Epithelial cell of proximal tubule (primary cell): ENCODE measurements at regions not wholly inside any gene's neighbourhood (a gene's known extent, or its start where the extent isn't known, plus 50 kb on each side); places are given as distances from the start of the nearest gene placed in this dataset.

Experiments used
- DNase-seq: peaks from one replicate; pipeline ENCODE4 v3.0.0-alpha.2; 2011; ENCODE audit warnings: low read depth
- H3K4me3 ChIP-seq: 2 replicates; pipeline ENCODE4 v1.5.1; 2011; ENCODE audit warnings: low read depth, mild to moderate bottlenecking, low read length
- TF ChIP-seq, protein P1 (sequence below): conservative IDR thresholded peaks from 2 replicates; pipeline ENCODE4 v1.5.1; 2012; ENCODE audit warnings: low read depth, mild to moderate bottlenecking, low read length

DNA sequence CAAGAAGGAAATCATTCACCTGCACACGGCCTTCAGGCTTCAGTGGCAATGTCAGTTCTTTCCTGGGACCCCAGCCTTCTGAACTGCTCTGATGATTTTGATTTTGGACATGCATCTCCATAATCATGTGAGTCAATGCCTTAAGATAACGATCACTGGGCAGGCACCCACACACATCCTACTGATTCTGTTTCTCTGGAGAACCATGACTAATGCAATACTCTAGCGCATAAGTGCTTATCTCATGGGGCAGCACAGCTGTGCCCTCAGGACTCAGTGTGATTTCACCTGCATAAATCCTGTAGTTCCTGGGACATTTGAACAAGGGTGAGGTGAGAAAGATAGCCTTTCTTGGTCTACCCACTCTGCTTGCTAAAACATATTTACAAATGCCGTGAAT is 144.6 kb downstream of the AKAIN1 start:
- TF ChIP-seq, protein P1, sequence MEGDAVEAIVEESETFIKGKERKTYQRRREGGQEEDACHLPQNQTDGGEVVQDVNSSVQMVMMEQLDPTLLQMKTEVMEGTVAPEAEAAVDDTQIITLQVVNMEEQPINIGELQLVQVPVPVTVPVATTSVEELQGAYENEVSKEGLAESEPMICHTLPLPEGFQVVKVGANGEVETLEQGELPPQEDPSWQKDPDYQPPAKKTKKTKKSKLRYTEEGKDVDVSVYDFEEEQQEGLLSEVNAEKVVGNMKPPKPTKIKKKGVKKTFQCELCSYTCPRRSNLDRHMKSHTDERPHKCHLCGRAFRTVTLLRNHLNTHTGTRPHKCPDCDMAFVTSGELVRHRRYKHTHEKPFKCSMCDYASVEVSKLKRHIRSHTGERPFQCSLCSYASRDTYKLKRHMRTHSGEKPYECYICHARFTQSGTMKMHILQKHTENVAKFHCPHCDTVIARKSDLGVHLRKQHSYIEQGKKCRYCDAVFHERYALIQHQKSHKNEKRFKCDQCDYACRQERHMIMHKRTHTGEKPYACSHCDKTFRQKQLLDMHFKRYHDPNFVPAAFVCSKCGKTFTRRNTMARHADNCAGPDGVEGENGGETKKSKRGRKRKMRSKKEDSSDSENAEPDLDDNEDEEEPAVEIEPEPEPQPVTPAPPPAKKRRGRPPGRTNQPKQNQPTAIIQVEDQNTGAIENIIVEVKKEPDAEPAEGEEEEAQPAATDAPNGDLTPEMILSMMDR: no peak
- H3K4me3 ChIP-seq: no peak overlapping the region
- DNase-seq: no peak

GRCh38 chr18:5051207-5051606 is 145.8 kb downstream of the AKAIN1 start:
- no peak for DNase-seq
- TF ChIP-seq, protein P1: no peak
- H3K4me3 ChIP-seq: no peak overlapping the region

DNA sequence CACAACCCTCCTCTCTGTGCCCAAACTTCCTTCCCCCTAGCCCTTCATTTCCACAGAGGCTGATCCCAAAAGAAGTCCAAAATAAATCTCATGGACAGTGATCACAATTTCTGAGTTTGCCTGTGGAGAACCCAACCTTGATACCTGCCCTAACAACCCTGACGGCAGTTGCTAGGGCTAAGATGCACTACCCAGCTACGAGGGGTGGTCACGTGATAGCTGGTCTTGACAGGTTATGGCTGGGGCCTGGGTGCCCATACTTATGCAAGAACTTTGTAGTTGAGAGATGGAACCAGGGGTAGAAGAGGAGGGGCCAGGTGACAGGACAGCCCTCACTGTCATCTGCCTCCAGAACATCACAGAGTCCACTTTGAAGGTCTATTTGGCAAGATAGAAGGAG is 147.9 kb downstream of the AKAIN1 start:
- H3K4me3 ChIP-seq: no peak overlapping the region
- no peak for DNase-seq
- TF ChIP-seq, protein P1: no peak

GRCh38 chr18:5040476-5040875 is 156.6 kb downstream of the AKAIN1 start:
- TF ChIP-seq, protein P1: no peak
- no peak for DNase-seq
- H3K4me3 ChIP-seq: no peak overlapping the region

DNA sequence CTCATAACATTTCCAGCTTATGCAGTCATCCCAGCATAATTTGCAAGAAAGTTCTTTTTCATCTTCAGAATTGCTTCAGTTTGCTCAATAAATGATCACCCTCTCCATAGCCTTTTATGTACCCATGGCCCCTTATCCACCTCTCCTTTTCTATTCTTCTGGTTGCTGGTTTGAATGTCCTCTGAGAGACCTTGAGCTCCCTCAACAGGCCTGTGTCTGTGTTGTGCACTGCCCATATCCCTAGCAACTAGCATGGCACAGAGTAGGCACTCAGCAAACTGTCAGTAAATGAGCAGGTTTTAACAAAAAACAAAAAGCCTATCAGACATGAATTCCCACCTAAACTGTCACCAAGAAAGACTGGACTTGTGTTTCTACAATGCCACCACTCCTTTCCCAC is 160.5 kb downstream of the AKAIN1 start:
- no peak for DNase-seq
- H3K4me3 ChIP-seq: no peak overlapping the region
- TF ChIP-seq, protein P1: no peak

DNA sequence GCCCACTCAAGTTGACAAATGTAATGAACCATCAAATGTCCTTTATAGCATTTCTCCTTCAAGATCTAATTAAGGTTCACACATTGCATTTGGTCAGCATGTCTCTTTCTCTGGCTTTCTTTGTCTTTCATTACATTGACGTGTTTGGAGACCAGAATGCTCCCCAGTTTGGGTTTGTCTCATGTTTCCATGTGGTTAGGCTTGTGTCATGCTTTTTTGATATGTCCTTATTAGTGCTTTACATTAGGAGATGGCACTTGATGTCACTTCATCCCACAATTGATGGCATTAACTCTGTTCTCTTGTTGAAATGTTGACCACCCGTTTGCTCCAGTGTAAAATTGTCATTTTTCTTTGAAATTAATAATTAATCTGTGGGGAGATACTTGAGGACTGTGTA is 165.8 kb downstream of the AKAIN1 start:
- H3K4me3 ChIP-seq: no peak overlapping the region
- DNase-seq: no peak
- TF ChIP-seq, protein P1: no peak

DNA sequence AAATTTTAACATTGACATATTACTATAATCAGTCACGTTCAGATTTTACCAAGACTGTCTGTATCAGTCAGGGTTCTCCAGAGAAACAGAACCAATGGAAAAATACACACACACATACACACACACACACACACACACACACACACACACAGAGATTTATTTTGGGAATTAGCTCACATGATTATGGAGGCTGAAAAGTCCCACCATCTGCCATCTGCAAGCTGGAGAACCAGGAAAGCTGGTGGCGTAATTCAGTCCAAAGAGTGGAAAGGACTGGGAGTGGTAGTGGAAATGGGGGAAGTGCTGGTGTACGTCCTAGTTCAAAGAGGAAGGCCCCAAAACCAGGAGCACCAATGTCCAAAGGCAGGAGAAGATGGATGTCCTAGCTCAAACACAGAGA is 166.4 kb downstream of the AKAIN1 start:
- no peak overlapping the region for H3K4me3 ChIP-seq
- DNase-seq: no peak
- TF ChIP-seq, protein P1: no peak
